Neural cell (in vitro differentiated cells): ENCODE measurements at regions not wholly inside any gene's neighbourhood (a gene's known extent, or its start where the extent isn't known, plus 50 kb on each side); places are given as distances from the start of the nearest gene placed in this dataset.

Experiments
- H2AFZ ChIP-seq: fragments of 200-600, 300-800 bp; sonication (generic), shearing (Covaris generic); 2 replicates; pipeline ENCODE4 v1.6.0; 2014; ENCODE audit warnings: low read depth, mild to moderate bottlenecking, antibody characterized with exemption, low read length, moderate library complexity
- H3F3A ChIP-seq: fragments of 200-600 bp; shearing (Covaris generic); 2 replicates; pipeline ENCODE4 v1.6.1; 2016; ENCODE audit warnings: mild to moderate bottlenecking, moderate library complexity, mixed read lengths, antibody characterized with exemption, low read length; ENCODE audit not compliant: insufficient read depth, poor library complexity, severe bottlenecking
- H3K27ac ChIP-seq: fragments of 200-600, 300-800 bp; sonication (generic), shearing (Covaris generic); 2 replicates; pipeline ENCODE4 v1.5.1; 2014; ENCODE audit warnings: mild to moderate bottlenecking, low read length, moderate library complexity
- H3K27me3 ChIP-seq: fragments of 300-800, 200-600 bp; sonication (generic), shearing (Covaris generic); 2 replicates; pipeline ENCODE4 v1.6.0; 2014; ENCODE audit warnings: mild to moderate bottlenecking, low read depth, low read length, moderate library complexity; ENCODE audit not compliant: insufficient read depth
- H3K36me3 ChIP-seq: fragments of 300-800, 200-600 bp; sonication (generic), shearing (Covaris generic); 2 replicates; pipeline ENCODE4 v1.5.1; 2014; ENCODE audit warnings: mild to moderate bottlenecking, antibody characterized with exemption, low read length, moderate library complexity; ENCODE audit not compliant: insufficient read depth
- H3K4me2 ChIP-seq: fragments of 300-800, 200-600 bp; sonication (generic), shearing (Covaris generic); 2 replicates; pipeline ENCODE4 v1.6.0; 2014; ENCODE audit warnings: mild to moderate bottlenecking, low read length
- H3K4me3 ChIP-seq: fragments of 300-800, 200-600 bp; sonication (generic), shearing (Covaris generic); 2 replicates; pipeline ENCODE4 v1.5.1; 2014; ENCODE audit warnings: mild to moderate bottlenecking, low read length, moderate library complexity
- H3K79me2 ChIP-seq: fragments of 200-600 bp; shearing (Covaris generic); replicated peaks from 2 replicates; pipeline ENCODE4 v1.6.0; 2014; ENCODE audit warnings: mild to moderate bottlenecking, low read length, moderate library complexity; ENCODE audit not compliant: insufficient read depth
- H3K9ac ChIP-seq: fragments of 300-800, 200-600 bp; sonication (generic), shearing (Covaris generic); 2 replicates; pipeline ENCODE4 v1.6.1; 2016; ENCODE audit warnings: mild to moderate bottlenecking, low read length, mixed read lengths
- H3K9me2 ChIP-seq: fragments of 200-600 bp; shearing (Covaris generic); 2 replicates; pipeline ENCODE4 v1.6.1; 2016; ENCODE audit warnings: mild to moderate bottlenecking, low read length, mixed read lengths; ENCODE audit not compliant: insufficient read depth
- H3K9me3 ChIP-seq: fragments of 200-600, 300-800 bp; sonication (generic), shearing (Covaris generic); 2 replicates; pipeline ENCODE4 v1.6.1; 2016; ENCODE audit warnings: mild to moderate bottlenecking, mixed run types, low read length, moderate library complexity, mixed read lengths
- H4K20me1 ChIP-seq: fragments of 200-600 bp; shearing (Covaris generic); 2 replicates; pipeline ENCODE4 v1.6.1; 2016; ENCODE audit warnings: mild to moderate bottlenecking, mixed run types; ENCODE audit not compliant: insufficient read depth
- EZH2 ChIP-seq: fragments of 200-600, 300-800 bp; shearing (Covaris generic), sonication (generic); IDR thresholded peaks from 2 replicates; pipeline ENCODE4 v1.6.1; 2014; ENCODE audit warnings: antibody characterized with exemption, low read length, borderline replicate concordance, mild to moderate bottlenecking; ENCODE audit not compliant: insufficient read depth, poor library complexity, severe bottlenecking
- MXI1 ChIP-seq: fragments of 450-650 bp; conservative IDR thresholded peaks from 2 replicates; pipeline ENCODE4 v1.6.1; 2014; ENCODE audit warnings: antibody characterized with exemption, mild to moderate bottlenecking; ENCODE audit not compliant: poor library complexity, severe bottlenecking
- SMC3 ChIP-seq: fragments of 450-650 bp; conservative IDR thresholded peaks from 2 replicates; pipeline ENCODE4 v1.6.1; 2014; ENCODE audit warnings: antibody characterized with exemption, mild to moderate bottlenecking, moderate library complexity; ENCODE audit not compliant: poor library complexity
- TAF1 ChIP-seq: IDR thresholded peaks from 2 replicates; pipeline ENCODE4 v1.6.1; 2012; ENCODE audit warnings: low read depth
- TF ChIP-seq, protein P1 (sequence below): fragments of 450-650 bp; IDR thresholded peaks from 2 replicates; pipeline ENCODE4 v1.5.1; 2014; ENCODE audit warnings: antibody characterized with exemption, mild to moderate bottlenecking, moderate library complexity; ENCODE audit not compliant: poor library complexity, severe bottlenecking

DNA sequence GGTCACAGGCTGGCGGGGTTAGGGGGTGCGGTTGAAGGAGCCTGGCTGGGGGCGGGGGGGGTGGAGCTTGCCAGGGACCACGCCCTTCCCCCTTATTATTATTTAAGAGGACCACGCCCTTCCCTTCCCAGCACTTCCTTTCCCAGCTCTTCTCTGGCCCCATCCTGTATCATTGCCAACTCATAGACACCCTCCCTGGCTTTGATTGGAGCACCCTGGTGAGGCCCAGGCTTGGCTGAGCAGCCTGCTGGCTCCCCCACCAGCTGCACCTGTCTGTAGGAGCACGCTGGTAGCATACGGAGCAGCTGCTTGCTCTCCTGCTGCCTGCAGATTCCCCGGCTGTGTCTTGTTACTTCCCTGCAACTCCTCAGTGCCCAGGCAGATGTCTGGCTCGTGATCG, 62.5 kb upstream of the PDX1 start:
- Histone ChIP-seq H3K36me3 (no peaks in the 10 kb centered on the region), H2AFZ (no peak overlapping the region)

DNA sequence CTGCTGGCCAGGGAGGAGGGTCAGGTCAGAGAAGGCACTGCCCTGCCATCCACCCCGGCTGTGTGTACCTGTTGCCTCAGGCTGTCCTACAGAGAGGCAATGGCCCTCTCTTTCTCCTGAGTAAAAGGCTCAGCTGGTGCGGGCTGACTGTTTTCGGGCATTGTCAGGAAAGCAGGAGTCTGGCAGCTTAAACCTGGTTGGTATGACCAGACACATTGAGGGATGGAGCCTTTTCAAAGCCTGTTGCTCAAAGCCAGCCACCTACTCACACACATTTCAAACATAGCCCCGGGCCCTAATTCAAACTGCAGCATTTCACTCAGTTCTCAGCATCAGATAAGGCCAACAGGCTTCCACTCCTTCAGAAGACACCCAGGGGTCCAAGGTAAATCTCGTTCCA, 61.8 kb upstream of the PDX1 start:
- Histone ChIP-seq H3K9ac (no peak overlapping the region), H3K4me2 (no peak overlapping the region), H3K79me2 (no peaks in the 10 kb centered on the region), H3F3A (no peaks in the 10 kb centered on the region), H3K9me2 (no peaks in the 10 kb centered on the region), H3K36me3 (no peaks in the 10 kb centered on the region), H4K20me1 (no peaks in the 10 kb centered on the region), H2AFZ (no peak overlapping the region), H3K9me3 (no peaks in the 10 kb centered on the region), H3K4me3 (no peak overlapping the region), H3K27ac (no peak overlapping the region), H3K27me3 (no peaks in the 10 kb centered on the region)
- no peak for TF ChIP-seq EZH2
- TF ChIP-seq MXI1: no peak
- no peak for TF ChIP-seq TAF1
- TF ChIP-seq, protein P1, sequence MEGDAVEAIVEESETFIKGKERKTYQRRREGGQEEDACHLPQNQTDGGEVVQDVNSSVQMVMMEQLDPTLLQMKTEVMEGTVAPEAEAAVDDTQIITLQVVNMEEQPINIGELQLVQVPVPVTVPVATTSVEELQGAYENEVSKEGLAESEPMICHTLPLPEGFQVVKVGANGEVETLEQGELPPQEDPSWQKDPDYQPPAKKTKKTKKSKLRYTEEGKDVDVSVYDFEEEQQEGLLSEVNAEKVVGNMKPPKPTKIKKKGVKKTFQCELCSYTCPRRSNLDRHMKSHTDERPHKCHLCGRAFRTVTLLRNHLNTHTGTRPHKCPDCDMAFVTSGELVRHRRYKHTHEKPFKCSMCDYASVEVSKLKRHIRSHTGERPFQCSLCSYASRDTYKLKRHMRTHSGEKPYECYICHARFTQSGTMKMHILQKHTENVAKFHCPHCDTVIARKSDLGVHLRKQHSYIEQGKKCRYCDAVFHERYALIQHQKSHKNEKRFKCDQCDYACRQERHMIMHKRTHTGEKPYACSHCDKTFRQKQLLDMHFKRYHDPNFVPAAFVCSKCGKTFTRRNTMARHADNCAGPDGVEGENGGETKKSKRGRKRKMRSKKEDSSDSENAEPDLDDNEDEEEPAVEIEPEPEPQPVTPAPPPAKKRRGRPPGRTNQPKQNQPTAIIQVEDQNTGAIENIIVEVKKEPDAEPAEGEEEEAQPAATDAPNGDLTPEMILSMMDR: no peak
- TF ChIP-seq SMC3: no peak

More for the DNA sequence above, 62.5 kb upstream of the PDX1 start:
- Histone ChIP-seq H3K9ac (no peak overlapping the region), H3K9me2 (no peaks in the 10 kb centered on the region), H3K79me2 (no peaks in the 10 kb centered on the region), H3K9me3 (no peaks in the 10 kb centered on the region), H3F3A (no peaks in the 10 kb centered on the region), H3K27me3 (no peaks in the 10 kb centered on the region), H4K20me1 (no peaks in the 10 kb centered on the region), H3K4me3 (no peak overlapping the region), H3K4me2 (no peak overlapping the region), H3K27ac (no peak overlapping the region)
- TF ChIP-seq MXI1: no peak
- TF ChIP-seq TAF1: no peak
- TF ChIP-seq SMC3: no peak
- TF ChIP-seq, protein P1: no peak
- no peak for TF ChIP-seq EZH2

DNA sequence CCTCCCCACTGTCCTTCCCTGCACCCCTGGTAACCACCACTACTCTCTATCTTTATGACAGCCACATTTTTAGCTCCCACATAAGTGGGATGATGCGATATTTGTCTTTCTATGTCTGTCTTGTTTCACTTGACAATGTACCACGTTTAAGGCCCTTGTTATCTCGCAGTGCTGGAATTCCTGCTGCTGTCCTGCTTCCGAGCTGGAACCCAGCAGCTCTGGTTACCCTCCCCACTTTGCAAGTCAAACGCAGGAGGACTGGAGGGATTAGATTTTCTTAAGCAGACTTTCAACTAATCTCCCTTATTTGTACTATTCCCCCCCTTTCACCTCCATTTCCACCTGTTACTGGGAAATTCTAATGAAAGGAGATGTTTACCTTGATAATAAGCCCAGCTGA, 59.1 kb upstream of the PDX1 start:
- H3K9me3 ChIP-seq: no peaks in the 10 kb centered on the region
- H3K79me2 ChIP-seq: no peaks in the 10 kb centered on the region
- no peak overlapping the region for H3K27ac ChIP-seq
- H3F3A ChIP-seq: no peaks in the 10 kb centered on the region
- no peak overlapping the region for H3K4me2 ChIP-seq
- TF ChIP-seq EZH2: no peak
- TF ChIP-seq, protein P1: no peak
- H3K27me3 ChIP-seq: no peaks in the 10 kb centered on the region
- H4K20me1 ChIP-seq: no peaks in the 10 kb centered on the region
- no peak overlapping the region for H3K9ac ChIP-seq
- no peaks in the 10 kb centered on the region for H3K36me3 ChIP-seq
- H3K9me2 ChIP-seq: no peaks in the 10 kb centered on the region
- no peak overlapping the region for H2AFZ ChIP-seq
- no peak overlapping the region for H3K4me3 ChIP-seq
